Activated CD4-positive, alpha-beta T cell treated with anti-CD3 and anti-CD28 coated beads for 48 hours (primary cell): ENCODE measurements at regions not wholly inside any gene's neighbourhood (a gene's known extent, or its start where the extent isn't known, plus 50 kb on each side); places are given as distances from the start of the nearest gene placed in this dataset.

ENCODE experiments used
- DNase-seq: peaks from one replicate; pipeline ENCODE4 v3.0.0-alpha.2; 2020

DNA sequence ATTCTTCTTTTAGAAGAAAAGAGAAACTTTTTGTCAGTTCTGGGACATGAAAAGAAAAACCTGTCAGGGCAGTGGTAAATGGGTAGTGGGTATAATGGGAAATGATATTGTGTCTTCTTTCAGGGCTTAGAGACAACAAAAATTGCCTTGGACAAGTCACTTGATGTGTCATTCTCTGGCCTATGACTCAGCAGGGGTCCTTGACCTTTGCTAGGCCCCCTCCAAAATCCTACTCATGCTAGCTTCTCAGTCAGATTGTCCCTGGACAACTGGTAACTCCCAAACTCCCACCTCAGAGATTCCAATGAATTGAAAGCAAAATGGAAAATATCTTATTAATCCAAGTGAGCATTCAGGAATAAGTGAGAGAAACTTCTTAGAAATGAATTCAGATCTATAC is 258.8 kb upstream of the SPRY2 start:
- no peak for DNase-seq

GRCh38 chr13:80598189-80598588 is 257.3 kb upstream of the SPRY2 start:
- no peak for DNase-seq

DNA sequence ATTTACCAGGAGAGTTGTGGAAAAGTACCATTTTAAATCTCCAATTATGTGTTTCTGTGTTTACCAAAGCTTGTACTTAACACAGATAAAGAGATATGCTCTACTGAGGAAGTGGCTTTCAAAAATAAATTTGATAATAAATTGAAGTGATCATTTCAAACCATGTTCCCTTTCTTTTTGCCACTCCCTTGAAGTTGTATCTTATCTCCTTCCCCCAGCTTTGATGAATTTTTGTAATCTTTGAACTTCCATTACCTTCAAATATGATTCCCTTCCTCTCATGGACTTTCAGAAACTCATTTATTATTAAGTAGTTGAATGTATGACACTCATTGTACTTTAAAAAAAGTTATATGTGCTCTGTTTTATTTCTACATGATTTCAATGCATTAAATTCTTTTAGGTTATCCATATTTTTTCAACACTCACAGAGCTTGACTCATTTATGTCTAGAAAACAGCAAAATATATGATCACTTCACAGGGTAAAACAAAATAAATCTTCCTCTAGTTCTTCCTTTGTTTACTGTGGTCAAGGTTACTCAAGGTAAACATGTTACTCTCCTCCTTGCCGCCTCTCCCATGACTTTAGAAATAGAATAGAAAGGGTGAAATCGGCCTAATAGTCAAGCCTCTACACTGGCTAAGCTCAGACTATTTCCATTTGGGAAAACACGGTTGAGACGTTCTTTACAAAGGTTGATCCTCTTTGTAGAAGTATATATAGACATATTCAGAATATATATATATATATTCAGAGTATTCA is 251.2 kb upstream of the SPRY2 start:
- DNase-seq = no peak

DNA sequence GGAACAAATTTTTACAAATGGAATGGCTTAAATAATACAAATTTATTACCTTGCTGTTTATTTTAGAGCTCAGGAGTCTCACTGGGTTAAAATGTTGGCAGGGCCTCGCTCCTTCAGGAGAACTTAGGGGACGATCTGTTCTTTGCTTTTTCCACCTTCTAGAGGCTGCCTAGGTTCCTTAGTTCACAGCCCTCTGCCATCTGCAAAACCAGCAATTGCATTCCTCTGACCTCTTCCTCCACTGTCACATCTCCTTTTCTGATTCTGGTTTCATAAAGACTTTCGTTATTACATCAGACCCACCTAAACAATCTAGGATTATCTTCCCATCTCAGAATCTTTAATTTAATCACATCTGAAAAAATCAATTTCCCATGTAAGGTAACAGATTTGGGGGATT is 249.6 kb upstream of the SPRY2 start:
- DNase-seq = no peak

DNA sequence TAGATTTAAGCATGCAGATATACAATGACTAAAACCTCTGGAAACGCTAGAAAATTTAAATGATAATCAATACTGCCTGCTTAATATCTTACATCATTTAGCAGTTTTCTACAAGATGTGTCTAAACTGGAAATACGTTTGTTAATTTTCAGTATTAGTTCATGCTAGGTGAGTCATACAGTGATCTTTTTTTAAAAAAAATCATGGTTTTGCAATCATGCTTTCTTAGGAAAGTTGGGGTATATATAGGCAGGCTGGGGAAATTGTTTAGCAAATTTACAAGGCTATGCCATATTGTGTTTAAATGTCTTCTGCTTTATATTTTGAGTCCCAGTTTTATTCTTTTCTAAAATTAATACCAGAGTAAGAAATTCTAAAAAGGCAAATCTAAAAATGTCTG is 245.4 kb upstream of the SPRY2 start:
- no peak for DNase-seq

DNA sequence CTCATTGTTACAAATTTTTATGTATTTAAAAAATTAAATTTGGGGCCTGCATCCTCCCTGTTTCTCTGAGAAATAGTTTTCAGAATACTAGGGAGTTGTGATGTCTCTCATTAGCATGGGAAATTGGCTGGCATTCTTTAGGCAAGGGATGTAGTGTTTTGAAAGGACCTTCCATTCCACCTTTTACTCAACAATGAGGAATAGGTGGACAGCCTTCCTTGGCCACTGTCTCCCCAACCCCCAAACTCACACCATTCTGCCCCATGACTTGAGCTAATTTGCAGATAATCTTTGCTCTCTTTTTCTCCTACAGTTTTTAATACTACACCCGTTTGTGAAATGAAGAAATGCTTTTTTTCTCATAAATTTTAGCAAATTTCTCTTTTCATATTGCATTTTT is 244.6 kb upstream of the SPRY2 start:
- no peak for DNase-seq

DNA sequence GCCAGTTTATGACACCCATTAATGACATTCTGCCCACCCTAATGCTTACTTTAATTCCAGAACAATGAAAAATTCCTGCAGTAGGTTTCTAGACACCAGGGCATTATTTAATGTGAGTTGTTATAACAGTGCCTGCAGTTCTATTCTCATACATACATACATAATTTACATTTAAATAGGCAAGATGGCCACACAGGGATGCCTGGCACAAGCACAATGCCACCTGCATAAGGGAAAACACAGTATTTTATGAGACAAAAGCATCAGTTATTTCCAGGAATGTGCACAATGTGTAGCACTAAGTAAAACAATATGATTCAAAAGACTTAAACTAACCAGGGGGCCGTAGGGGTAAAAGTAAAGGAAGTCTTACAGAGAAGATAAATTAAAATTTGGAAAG is 243.9 kb upstream of the SPRY2 start:
- DNase-seq = no peak

DNA sequence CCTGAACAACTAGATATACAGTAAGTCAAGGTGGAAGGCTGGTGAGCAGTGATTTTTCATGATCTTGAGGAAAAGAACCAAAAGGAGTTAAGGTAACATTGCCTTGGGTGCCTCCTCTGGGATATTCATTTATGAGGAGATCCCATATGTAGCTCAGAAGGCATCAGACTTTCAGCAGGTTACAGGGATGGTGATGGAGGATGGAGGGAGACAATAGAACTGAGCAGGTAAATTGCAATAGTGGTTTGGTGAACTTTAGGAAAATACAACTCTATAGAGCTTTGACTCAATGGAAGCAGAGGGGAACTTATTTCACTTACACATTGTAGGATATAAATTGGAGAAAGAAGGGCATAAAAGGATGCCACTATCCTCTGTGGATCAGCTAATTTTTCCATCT is 243.4 kb upstream of the SPRY2 start:
- no peak for DNase-seq

- DNase-seq = no peak
Measured at GRCh38 chr13:80577926-80578670, 237.2 kb upstream of the SPRY2 start.

GRCh38 chr13:80577285-80577684 is 236.4 kb upstream of the SPRY2 start:
- no peak for DNase-seq

DNA sequence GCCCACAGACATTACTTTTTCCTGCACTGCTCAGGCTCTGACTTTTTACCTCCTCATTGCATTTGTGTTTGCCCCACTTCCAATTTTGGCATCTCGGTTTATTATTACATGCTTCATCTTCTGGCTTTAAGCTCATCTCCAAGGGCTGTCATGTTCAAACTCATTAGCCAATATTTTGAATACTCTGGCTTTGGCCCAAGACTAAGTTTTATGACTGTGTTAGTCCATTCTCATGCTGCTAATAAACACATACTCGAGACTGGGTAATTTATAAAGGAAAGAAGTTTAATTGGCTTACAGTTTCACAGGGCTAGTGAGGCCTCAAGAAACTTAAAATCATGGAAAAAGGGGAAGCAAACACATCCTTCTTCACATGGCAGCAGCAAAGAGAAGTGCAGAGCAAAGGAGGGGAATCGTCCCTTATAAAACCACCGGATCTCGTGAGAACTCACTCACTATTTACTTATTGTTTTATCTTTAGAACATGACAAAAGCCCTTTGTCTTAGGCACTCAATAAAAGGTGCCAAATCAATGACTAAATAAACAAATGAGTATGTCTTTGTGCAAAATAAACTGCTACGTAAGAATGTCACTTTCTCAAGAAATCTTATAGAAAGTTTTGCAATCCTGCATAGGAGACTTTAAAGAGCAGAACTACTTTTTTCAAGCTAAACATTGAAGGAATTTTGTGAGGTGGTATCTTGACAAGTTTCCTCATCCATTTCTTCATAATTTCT is 233.4 kb upstream of the SPRY2 start:
- no peak for DNase-seq

- DNase-seq = no peak
Measured at GRCh38 chr13:80572923-80573316, 232.0 kb upstream of the SPRY2 start.

- no peak for DNase-seq
Measured at GRCh38 chr13:80572308-80572922, 231.5 kb upstream of the SPRY2 start.

DNA sequence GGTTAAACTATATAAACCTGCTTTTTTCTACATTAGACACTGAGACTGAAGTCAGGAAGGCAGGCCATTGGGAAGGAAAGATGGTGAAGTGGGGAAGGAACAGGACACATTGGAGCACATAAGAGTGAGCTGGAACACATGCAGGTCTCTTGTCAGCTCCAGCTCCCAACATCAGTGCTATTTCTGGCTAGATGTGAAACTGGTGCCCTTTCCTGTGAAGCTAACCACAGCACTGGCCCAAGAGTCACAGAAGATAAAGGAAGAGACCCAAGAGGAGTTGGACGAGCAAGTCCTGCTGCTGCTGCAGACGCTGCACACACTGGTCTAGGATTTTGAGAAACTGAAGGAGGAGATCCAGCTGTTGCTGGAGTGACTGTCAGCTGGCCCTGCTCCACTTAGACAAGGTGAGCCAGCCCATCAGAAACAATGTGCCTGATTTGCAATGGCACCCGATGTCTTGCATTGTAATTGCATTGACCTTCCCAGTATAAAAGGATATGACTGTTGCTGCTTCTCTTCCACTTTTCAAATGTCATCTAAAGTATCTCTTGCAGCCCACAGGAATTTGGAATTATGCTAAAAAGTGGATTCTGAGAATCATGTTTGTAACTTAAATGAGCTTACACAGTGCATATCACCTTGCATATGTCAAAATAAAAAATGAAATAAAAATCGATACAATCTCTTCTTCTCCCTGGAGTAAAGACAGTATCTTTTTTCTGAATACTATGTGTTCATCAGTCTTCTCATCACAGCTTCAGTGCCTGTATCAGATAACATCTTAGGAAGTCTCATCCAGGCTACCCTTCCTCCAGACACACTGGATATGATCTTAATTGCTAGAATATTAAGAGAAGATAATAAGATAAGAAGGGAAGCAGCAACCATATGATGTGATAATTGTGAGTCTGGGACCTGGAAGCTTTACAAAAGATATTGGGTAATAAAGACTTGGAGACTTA is 230.7 kb upstream of the SPRY2 start:
- no peak for DNase-seq

DNA sequence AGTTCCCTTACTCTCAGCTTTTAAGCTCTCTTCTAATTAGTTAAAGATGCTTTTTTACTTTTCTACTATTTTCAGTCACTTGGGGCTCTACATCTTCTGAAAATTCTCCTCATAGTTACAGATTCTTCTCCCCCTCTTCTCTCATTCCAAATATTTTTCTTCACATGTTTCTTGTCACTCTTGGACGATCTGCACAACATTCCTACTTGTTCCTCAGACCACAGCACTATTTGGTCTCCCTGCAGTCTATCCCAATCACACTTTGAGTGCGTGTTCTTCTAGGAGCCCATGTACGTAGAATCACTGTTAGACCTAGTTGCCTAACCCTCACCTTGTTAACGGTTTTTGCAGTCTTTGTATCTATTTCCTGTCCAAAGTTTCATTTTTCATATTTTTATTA is 222.5 kb upstream of the SPRY2 start:
- DNase-seq = no peak

DNA sequence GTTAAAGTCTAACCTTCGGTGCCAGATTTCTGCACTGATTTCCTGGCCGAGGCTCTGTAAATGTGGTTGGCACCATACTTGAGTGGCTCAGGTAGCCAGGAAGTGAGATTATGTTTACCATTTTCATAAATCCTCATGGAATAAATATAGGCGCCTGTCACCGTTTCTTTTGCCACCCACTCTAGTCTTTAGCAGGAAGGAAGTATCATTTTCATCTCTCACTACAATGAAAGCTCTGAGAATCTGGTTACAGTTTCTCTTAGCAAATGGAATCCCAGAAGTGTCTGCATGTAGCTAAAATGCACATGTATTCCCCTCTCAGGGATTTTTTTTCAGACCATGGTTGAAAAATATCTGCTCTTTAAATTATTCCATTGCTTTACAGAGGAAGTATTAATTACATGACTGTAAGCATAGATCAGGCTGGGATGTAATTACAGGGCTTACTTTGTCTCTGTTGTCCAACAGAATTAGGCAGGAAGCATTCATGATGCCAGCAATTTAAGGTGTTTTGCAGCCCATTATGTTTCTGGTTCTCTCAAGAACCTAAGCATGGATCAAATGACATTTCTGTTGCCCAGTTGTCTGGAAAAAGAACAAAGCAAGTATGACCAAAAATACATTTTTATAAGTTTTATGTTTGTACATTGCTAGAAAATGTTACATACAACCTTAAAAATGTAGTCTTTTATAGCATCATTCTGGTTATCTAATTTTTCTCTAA is 221.7 kb upstream of the SPRY2 start:
- DNase-seq = no peak

- DNase-seq = no peak
Measured at GRCh38 chr13:80560609-80561008, 219.7 kb upstream of the SPRY2 start.

DNA sequence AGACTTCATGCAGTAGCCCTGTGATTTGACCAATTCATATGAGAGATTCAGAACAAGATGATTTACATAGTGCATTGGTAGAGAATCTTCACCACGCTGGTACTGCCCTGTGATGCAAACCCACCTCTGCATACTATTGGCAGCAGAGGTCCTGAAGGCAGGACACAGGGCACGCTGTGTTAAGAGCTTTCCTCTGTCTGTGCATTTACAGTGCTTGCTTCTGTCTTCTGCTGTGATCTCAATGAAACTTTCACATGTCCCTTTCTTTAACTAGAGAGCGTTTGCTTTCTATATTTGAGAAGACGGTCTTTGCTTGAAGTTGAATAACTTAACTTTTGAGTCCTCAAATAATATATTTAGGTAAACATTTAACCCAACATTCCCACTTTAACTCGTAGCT is 219.0 kb upstream of the SPRY2 start:
- DNase-seq = no peak

DNA sequence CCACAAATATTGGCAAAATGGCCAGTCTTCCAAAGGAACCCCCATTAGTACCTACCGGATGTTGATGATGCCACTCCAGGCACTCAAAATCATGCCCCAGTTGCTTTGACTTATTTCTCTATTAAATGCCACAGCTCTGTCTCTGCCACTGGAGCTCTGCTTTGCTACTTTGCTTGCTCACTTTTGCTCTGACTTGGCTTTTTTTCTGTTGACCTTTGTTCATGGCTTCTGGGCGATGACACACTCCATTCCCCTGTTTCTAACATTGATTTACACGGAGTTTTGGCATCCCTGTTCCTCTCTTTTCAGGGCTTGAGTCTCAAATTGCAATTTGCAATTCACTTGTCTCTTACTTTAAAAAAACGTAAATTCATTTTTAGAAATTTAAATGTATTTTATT is 217.1 kb upstream of the SPRY2 start:
- DNase-seq = no peak

DNA sequence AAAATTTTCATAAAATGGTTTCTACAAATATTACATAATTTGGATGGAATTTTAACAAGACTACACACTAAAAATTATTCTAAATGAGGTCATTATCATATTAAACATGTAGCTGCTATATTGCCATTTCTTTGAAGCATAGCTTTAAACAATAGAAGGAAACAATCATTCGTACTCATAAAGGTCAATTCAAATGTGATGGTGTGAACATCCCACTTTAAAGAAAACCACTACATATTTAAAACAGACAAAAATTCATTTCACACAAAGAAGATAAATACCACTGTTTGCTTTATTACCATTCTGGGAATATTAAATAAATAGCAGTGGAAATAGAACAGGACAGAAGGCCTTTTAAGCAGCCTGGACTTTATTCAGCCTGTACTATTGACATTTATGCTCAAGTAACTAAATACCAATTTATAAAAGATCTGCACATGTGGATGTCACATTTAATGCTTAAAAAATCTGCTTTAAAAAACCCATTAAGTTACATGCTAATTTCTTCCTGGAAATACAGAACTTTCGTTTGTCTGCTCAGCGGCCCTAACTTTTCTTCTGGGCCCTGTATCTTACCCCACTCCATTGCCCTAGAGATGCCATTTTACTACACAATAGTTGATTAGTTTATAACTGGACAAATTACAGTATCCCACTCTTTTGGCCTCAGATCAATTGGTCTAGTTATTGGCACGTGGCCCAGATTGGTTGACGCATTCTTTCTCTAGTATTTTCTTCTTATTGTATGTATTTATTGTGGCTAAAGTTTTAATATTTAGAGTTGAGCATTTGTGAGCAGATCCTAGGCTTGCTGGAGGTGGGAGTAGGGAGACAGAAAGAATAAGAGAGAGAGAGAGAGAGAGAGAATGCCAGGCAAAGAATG is 215.1 kb upstream of the SPRY2 start:
- no peak for DNase-seq
